ENCODE measurements at regions not wholly inside any gene's neighbourhood (a gene's known extent, or its start where the extent isn't known, plus 50 kb on each side); places are given as distances from the start of the nearest gene placed in this dataset.

GRCh38 chr10:6980353-6980752 is 400.3 kb upstream of the PRKCQ start:
- TF ChIP-seq EZH2 (IDR thresholded peaks at IDR 0.05) (no peak), EZH2phosphoT487 (IDR thresholded peaks at IDR 0.05) (no peak)
- TF ChIP-seq, protein P1, sequence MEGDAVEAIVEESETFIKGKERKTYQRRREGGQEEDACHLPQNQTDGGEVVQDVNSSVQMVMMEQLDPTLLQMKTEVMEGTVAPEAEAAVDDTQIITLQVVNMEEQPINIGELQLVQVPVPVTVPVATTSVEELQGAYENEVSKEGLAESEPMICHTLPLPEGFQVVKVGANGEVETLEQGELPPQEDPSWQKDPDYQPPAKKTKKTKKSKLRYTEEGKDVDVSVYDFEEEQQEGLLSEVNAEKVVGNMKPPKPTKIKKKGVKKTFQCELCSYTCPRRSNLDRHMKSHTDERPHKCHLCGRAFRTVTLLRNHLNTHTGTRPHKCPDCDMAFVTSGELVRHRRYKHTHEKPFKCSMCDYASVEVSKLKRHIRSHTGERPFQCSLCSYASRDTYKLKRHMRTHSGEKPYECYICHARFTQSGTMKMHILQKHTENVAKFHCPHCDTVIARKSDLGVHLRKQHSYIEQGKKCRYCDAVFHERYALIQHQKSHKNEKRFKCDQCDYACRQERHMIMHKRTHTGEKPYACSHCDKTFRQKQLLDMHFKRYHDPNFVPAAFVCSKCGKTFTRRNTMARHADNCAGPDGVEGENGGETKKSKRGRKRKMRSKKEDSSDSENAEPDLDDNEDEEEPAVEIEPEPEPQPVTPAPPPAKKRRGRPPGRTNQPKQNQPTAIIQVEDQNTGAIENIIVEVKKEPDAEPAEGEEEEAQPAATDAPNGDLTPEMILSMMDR (IDR thresholded peaks at IDR 0.05) = no peak
- H3K27me3 Mint-ChIP-seq (ENCODE audit: insufficient read depth, low read depth) = peaks cover 11% of the 10 kb centered on the region

GRCh38 chr10:6979371-6979770 is 399.3 kb upstream of the PRKCQ start:
- Histone ChIP-seq H3K4me2 (no peak overlapping the region), H3K4me1 (peaks cover 6% of the 10 kb centered on the region), H3K9me3 (ENCODE audit: low read depth) (no peaks in the 10 kb centered on the region), H2AFZ (replicated peaks) (no peak overlapping the region), H3K79me2 (ENCODE audit: low read depth) (no peaks in the 10 kb centered on the region), H3K9ac (no peak overlapping the region), H3K27ac (no peak overlapping the region), H3K36me3 (no peaks in the 10 kb centered on the region), H3K4me3 (no peak overlapping the region), H3F3A (ENCODE audit: low read depth) (no peaks in the 10 kb centered on the region), H3K27me3 (no peaks in the 10 kb centered on the region), H4K20me1 (ENCODE audit: low read depth) (no peaks in the 10 kb centered on the region)
- Mint-ChIP-seq H3K4me1 (peaks cover 31% of the 10 kb centered on the region), H3K4me3 (no peak overlapping the region), H3K9me3 (peaks cover 3% of the 10 kb centered on the region), H3K27me3 (ENCODE audit: insufficient read depth, low read depth) (peaks cover 11% of the 10 kb centered on the region), H3K36me3 (no peaks in the 10 kb centered on the region), H3K27ac (peak overlapping the region; percentile 26)
- DNase-seq (ENCODE audit: low spot score) = no peak
- no peak for TF ChIP-seq EZH2phosphoT487 (IDR thresholded peaks at IDR 0.05)

More at GRCh38 chr10:6980353-6980752, 400.3 kb upstream of the PRKCQ start:
- Histone ChIP-seq H3K27ac (no peak overlapping the region), H3K4me1 (peaks cover 6% of the 10 kb centered on the region), H3K36me3 (no peaks in the 10 kb centered on the region), H3K79me2 (ENCODE audit: low read depth) (no peaks in the 10 kb centered on the region), H3K27me3 (no peaks in the 10 kb centered on the region), H2AFZ (replicated peaks) (no peak overlapping the region), H3K4me2 (no peak overlapping the region), H4K20me1 (ENCODE audit: low read depth) (no peaks in the 10 kb centered on the region), H3K9ac (no peak overlapping the region), H3K9me3 (ENCODE audit: low read depth) (no peaks in the 10 kb centered on the region), H3K4me3 (no peak overlapping the region), H3F3A (ENCODE audit: low read depth) (no peaks in the 10 kb centered on the region)
- Mint-ChIP-seq H3K9me3 (peaks cover 3% of the 10 kb centered on the region), H3K4me1 (peaks cover 31% of the 10 kb centered on the region), H3K36me3 (no peaks in the 10 kb centered on the region), H3K4me3 (no peak overlapping the region), H3K27ac (no peak overlapping the region)
- no peak for DNase-seq (ENCODE audit: low spot score)

DNA sequence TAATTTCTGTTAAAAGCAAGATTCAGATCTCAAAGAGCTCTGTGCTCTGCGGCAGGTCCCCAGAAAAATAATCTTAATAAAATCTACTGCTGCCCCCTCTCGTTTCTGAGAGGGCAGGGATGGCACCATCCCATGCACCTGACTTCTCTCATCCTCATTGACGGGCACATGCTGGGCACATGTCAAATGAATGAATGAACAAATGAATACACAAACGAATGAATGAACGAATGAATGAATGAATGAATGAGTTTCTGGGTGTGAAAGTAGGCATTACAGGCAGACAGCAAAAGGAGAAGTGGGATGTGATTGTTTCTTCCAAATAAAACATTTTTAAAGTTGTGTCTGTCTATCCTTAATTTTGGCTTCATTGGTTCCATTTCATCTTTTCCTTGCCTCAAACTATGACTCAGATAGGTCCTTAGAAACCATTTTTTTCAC is 398.1 kb upstream of the PRKCQ start:
- Histone ChIP-seq H3K9ac (no peak overlapping the region), H4K20me1 (ENCODE audit: low read depth) (no peaks in the 10 kb centered on the region), H3K9me3 (ENCODE audit: low read depth) (no peaks in the 10 kb centered on the region), H3K4me1 (peaks cover 6% of the 10 kb centered on the region), H2AFZ (replicated peaks) (no peak overlapping the region), H3K36me3 (no peaks in the 10 kb centered on the region), H3K4me3 (no peak overlapping the region), H3K4me2 (no peak overlapping the region), H3K27me3 (no peaks in the 10 kb centered on the region), H3K27ac (no peak overlapping the region), H3F3A (ENCODE audit: low read depth) (no peaks in the 10 kb centered on the region), H3K79me2 (ENCODE audit: low read depth) (no peaks in the 10 kb centered on the region)
- peaks cover 11% of the 10 kb centered on the region for H3K27me3 Mint-ChIP-seq (ENCODE audit: insufficient read depth, low read depth)
- DNase-seq (ENCODE audit: low spot score) = no peak
- peaks cover 31% of the 10 kb centered on the region for H3K4me1 Mint-ChIP-seq
- TF ChIP-seq EZH2phosphoT487 (IDR thresholded peaks at IDR 0.05) (no peak), EZH2 (IDR thresholded peaks at IDR 0.05) (no peak)
- TF ChIP-seq, protein P1 (IDR thresholded peaks at IDR 0.05) = no peak
- no peak overlapping the region for H3K27ac Mint-ChIP-seq
- H3K9me3 Mint-ChIP-seq = peaks cover 3% of the 10 kb centered on the region
- no peaks in the 10 kb centered on the region for H3K36me3 Mint-ChIP-seq
- H3K4me3 Mint-ChIP-seq = no peak overlapping the region

DNA sequence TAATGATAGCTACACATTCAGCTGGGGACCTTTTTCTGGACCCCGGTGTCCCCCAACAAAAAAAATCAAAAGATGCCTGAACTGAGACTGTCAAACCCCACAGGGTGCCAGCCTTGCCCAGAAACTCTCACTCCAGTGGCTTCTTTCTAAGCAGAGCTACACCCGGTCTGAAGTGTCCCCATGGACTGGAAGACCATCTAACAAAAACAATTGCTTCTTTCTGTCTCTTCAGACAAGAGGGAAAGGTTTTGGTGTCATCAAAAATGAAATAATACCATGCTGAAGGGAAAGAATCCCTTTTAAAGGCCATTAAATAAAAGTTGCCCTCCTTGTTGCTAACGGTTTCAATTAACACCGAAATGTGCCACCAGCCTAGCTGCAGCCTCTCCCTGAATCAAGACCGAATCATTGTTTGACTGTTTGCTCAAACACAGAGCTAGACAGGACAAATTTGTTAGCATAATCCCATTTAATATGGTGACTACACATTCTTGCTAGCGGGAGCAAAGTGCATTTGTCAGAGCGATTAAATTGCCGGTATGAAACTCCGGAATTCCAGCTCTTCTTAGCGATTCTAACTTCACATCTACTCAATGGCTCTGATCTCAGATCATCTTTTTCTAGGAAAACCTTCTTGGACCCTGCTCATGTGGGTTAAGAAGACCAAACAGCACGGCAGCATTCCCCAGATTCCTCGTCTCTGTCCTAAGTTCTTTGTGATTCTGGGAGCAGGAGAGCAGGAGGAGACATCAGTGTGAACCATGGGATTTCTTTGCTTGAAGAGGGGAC is 397.5 kb upstream of the PRKCQ start:
- peak; percentile 33 for DNase-seq (ENCODE audit: low spot score)
- TF ChIP-seq EZH2phosphoT487 (IDR thresholded peaks at IDR 0.05) = no peak
- TF ChIP-seq, protein P1 (IDR thresholded peaks at IDR 0.05) = no peak
- no peak for TF ChIP-seq EZH2 (IDR thresholded peaks at IDR 0.05)
- peaks cover 11% of the 10 kb centered on the region for H3K27me3 Mint-ChIP-seq (ENCODE audit: insufficient read depth, low read depth)

More for the DNA sequence above, 397.5 kb upstream of the PRKCQ start:
- Histone ChIP-seq H3K9me3 (ENCODE audit: low read depth) (no peaks in the 10 kb centered on the region), H3K27me3 (no peaks in the 10 kb centered on the region), H3K79me2 (ENCODE audit: low read depth) (no peaks in the 10 kb centered on the region), H3K9ac (no peak overlapping the region), H3K4me3 (no peak overlapping the region), H3K4me2 (no peak overlapping the region), H3F3A (ENCODE audit: low read depth) (no peaks in the 10 kb centered on the region), H3K4me1 (peaks cover 6% of the 10 kb centered on the region), H3K36me3 (no peaks in the 10 kb centered on the region), H3K27ac (no peak overlapping the region), H4K20me1 (ENCODE audit: low read depth) (no peaks in the 10 kb centered on the region), H2AFZ (replicated peaks) (peak overlapping the region; percentile 57)
- Mint-ChIP-seq H3K4me1 (peaks cover 32% of the 10 kb centered on the region), H3K9me3 (peaks cover 3% of the 10 kb centered on the region), H3K27ac (peak overlapping the region; percentile 86), H3K4me3 (no peak overlapping the region), H3K36me3 (no peaks in the 10 kb centered on the region)

Data from neural progenitor cell (in vitro differentiated cells).